NAMALWA (cell line): ENCODE measurements at regions not wholly inside any gene's neighbourhood (a gene's known extent, or its start where the extent isn't known, plus 50 kb on each side); places are given as distances from the start of the nearest gene placed in this dataset.

Source experiments
- DNase-seq: peaks from one replicate; pipeline ENCODE4 v3.0.0-alpha.2; 2015; ENCODE audit warnings: low spot score

GRCh38 chr6:105814745-105815536 is 271.2 kb upstream of the PRDM1 start:
- DNase-seq = no peak

GRCh38 chr6:105810922-105811482 is 275.1 kb upstream of the PRDM1 start:
- no peak for DNase-seq

- no peak for DNase-seq
These were observed 275.8 kb upstream of the PRDM1 start for GRCh38 chr6:105810105-105810921.

- no peak for DNase-seq
These were observed 277.6 kb upstream of the PRDM1 start for GRCh38 chr6:105808571-105808970.

- no peak for DNase-seq
These were observed 278.2 kb upstream of the PRDM1 start for GRCh38 chr6:105807905-105808304.

- DNase-seq = no peak
These were observed 279.6 kb upstream of the PRDM1 start for GRCh38 chr6:105806486-105806920.

- no peak for DNase-seq
These were observed 280.6 kb upstream of the PRDM1 start for GRCh38 chr6:105805501-105806023.

GRCh38 chr6:105804424-105804823 is 281.7 kb upstream of the PRDM1 start:
- DNase-seq = no peak

GRCh38 chr6:105804000-105804399 is 282.1 kb upstream of the PRDM1 start:
- DNase-seq = no peak

GRCh38 chr6:105803442-105803841 is 282.7 kb upstream of the PRDM1 start:
- no peak for DNase-seq

GRCh38 chr6:105802703-105803102 is 283.4 kb upstream of the PRDM1 start:
- DNase-seq = no peak

- no peak for DNase-seq
These were observed 285.3 kb upstream of the PRDM1 start for GRCh38 chr6:105800871-105801270.

- no peak for DNase-seq
These were observed 285.7 kb upstream of the PRDM1 start for GRCh38 chr6:105800398-105800797.

- DNase-seq = no peak
These were observed 287.1 kb upstream of the PRDM1 start for GRCh38 chr6:105799056-105799455.

GRCh38 chr6:105797983-105798453 is 288.1 kb upstream of the PRDM1 start:
- no peak for DNase-seq

GRCh38 chr6:105797286-105797979 is 288.7 kb upstream of the PRDM1 start:
- no peak for DNase-seq

- DNase-seq = no peak
These were observed 290.1 kb upstream of the PRDM1 start for GRCh38 chr6:105795913-105796517.

GRCh38 chr6:105795366-105795765 is 290.8 kb upstream of the PRDM1 start:
- DNase-seq = no peak

GRCh38 chr6:105794870-105795269 is 291.3 kb upstream of the PRDM1 start:
- DNase-seq = no peak

- DNase-seq = no peak
These were observed 291.9 kb upstream of the PRDM1 start for GRCh38 chr6:105794239-105794638.

GRCh38 chr6:105793130-105793529 is 293.0 kb upstream of the PRDM1 start:
- DNase-seq = peak; percentile 31
